ENCODE measurements at regions not wholly inside any gene's neighbourhood (a gene's known extent, or its start where the extent isn't known, plus 50 kb on each side); places are given as distances from the start of the nearest gene placed in this dataset.

- Histone ChIP-seq H3K9me3 (ENCODE audit: low read length) (no peaks in the 10 kb centered on the region), H3K4me1 (ENCODE audit: insufficient read depth, low read length, severe bottlenecking) (no peaks in the 10 kb centered on the region), H3K9me2 (ENCODE audit: low read depth, low read length) (no peaks in the 10 kb centered on the region), H3K27me3 (ENCODE audit: insufficient read depth, low read length) (no peaks in the 10 kb centered on the region), H3K79me2 (ENCODE audit: insufficient read depth, low read length) (no peaks in the 10 kb centered on the region), H3K4me2 (ENCODE audit: low read length) (no peak overlapping the region), H3K9ac (ENCODE audit: low read length) (no peak overlapping the region), H4K20me1 (ENCODE audit: insufficient read depth, low read length) (no peaks in the 10 kb centered on the region), H3K4me3 (ENCODE audit: low read depth, low read length, poor library complexity, severe bottlenecking) (no peak overlapping the region), H3F3A (ENCODE audit: insufficient read depth, low read length) (no peaks in the 10 kb centered on the region), H3K36me3 (ENCODE audit: insufficient read depth, low read length) (no peaks in the 10 kb centered on the region), H2AFZ (ENCODE audit: low read length) (no peak overlapping the region), H3K27ac (ENCODE audit: low read depth, low read length, poor library complexity, severe bottlenecking) (no peak overlapping the region)
- TF ChIP-seq, protein P1, sequence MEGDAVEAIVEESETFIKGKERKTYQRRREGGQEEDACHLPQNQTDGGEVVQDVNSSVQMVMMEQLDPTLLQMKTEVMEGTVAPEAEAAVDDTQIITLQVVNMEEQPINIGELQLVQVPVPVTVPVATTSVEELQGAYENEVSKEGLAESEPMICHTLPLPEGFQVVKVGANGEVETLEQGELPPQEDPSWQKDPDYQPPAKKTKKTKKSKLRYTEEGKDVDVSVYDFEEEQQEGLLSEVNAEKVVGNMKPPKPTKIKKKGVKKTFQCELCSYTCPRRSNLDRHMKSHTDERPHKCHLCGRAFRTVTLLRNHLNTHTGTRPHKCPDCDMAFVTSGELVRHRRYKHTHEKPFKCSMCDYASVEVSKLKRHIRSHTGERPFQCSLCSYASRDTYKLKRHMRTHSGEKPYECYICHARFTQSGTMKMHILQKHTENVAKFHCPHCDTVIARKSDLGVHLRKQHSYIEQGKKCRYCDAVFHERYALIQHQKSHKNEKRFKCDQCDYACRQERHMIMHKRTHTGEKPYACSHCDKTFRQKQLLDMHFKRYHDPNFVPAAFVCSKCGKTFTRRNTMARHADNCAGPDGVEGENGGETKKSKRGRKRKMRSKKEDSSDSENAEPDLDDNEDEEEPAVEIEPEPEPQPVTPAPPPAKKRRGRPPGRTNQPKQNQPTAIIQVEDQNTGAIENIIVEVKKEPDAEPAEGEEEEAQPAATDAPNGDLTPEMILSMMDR (IDR thresholded peaks at IDR 0.05; ENCODE audit: low read length): no peak
- no peak for TF ChIP-seq EZH2 (IDR thresholded peaks at IDR 0.05; ENCODE audit: borderline replicate concordance, low read length)
These were observed 229.7 kb downstream of the C1orf94 start for GRCh38 chr1:34406377-34406776.

DNA sequence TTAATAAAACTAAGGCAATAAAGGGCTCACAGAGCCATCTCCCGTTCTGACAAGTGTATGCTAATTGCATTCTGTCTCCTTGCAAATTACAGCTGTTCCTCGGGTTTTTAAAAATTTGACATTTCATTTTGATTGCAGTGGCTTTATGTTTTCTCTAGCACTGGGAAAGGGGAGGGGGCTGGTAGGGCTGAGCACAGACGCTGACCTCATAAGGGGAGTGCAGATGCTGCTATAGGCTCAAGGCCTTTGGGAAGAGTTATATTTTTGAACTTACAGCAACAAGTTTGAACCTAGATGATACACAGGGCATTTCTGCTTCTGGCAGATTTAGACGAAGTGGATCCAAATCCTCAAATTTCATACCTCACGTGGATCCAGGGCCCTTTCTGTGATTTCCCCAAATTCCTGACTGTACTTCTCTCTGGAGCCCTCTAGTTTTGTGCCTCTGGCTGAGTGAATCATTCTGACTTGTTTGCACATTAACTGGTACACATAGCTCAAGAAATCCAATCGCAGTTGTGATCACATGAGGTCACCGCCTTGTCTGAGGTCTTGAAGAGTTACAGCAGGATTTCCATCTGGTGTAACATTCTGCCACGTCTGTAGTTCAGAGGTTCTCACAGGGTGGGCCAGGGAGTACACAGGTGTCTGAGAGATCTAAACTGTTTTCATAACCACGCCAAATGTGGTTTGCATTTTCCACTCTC lies 230.3 kb downstream of the C1orf94 start:
- no peaks in the 10 kb centered on the region for H3K4me1 ChIP-seq (ENCODE audit: insufficient read depth, low read length, severe bottlenecking)
- H3K9me2 ChIP-seq (ENCODE audit: low read depth, low read length): no peaks in the 10 kb centered on the region
- H2AFZ ChIP-seq (ENCODE audit: low read length): no peak overlapping the region
- no peaks in the 10 kb centered on the region for H3K36me3 ChIP-seq (ENCODE audit: insufficient read depth, low read length)
- H3K27ac ChIP-seq (ENCODE audit: low read depth, low read length, poor library complexity, severe bottlenecking): no peak overlapping the region
- H3K4me3 ChIP-seq (ENCODE audit: low read depth, low read length, poor library complexity, severe bottlenecking): no peak overlapping the region
- H3F3A ChIP-seq (ENCODE audit: insufficient read depth, low read length): no peaks in the 10 kb centered on the region
- H3K9ac ChIP-seq (ENCODE audit: low read length): no peak overlapping the region
- no peaks in the 10 kb centered on the region for H3K27me3 ChIP-seq (ENCODE audit: insufficient read depth, low read length)
- H3K79me2 ChIP-seq (ENCODE audit: insufficient read depth, low read length): no peaks in the 10 kb centered on the region
- H3K9me3 ChIP-seq (ENCODE audit: low read length): no peaks in the 10 kb centered on the region
- no peak overlapping the region for H3K4me2 ChIP-seq (ENCODE audit: low read length)
- no peak for TF ChIP-seq EZH2 (IDR thresholded peaks at IDR 0.05; ENCODE audit: borderline replicate concordance, low read length)
- TF ChIP-seq, protein P1 (IDR thresholded peaks at IDR 0.05; ENCODE audit: low read length): no peak
- H4K20me1 ChIP-seq (ENCODE audit: insufficient read depth, low read length): no peaks in the 10 kb centered on the region

DNA sequence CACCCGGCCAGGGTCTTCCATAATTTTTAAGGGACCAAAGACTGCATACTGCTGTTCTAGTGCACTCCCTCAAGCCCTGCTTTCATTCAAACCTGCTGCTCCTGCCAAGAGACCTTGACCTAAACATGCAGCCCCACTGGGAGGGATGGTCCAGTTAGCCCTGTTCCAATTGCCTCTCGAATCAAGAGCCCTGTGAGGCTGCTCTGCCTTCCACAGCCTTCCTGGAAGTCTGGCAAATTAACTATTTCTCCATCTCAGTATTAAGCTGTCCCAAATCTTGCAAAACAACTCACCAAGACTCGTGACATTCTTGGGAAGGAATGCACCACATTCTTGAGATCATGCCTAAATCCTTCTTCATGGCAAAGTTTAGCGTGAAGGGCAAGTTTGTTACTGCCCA lies 231.3 kb downstream of the C1orf94 start:
- H3F3A ChIP-seq (ENCODE audit: insufficient read depth, low read length): no peaks in the 10 kb centered on the region
- TF ChIP-seq, protein P1 (IDR thresholded peaks at IDR 0.05; ENCODE audit: low read length): no peak
- TF ChIP-seq EZH2 (IDR thresholded peaks at IDR 0.05; ENCODE audit: borderline replicate concordance, low read length): no peak
- no peaks in the 10 kb centered on the region for H4K20me1 ChIP-seq (ENCODE audit: insufficient read depth, low read length)
- H3K27ac ChIP-seq (ENCODE audit: low read depth, low read length, poor library complexity, severe bottlenecking): no peak overlapping the region
- no peak overlapping the region for H2AFZ ChIP-seq (ENCODE audit: low read length)
- H3K9me3 ChIP-seq (ENCODE audit: low read length): no peaks in the 10 kb centered on the region
- no peak overlapping the region for H3K9ac ChIP-seq (ENCODE audit: low read length)
- H3K4me3 ChIP-seq (ENCODE audit: low read depth, low read length, poor library complexity, severe bottlenecking): no peak overlapping the region
- no peaks in the 10 kb centered on the region for H3K79me2 ChIP-seq (ENCODE audit: insufficient read depth, low read length)
- no peak overlapping the region for H3K4me2 ChIP-seq (ENCODE audit: low read length)
- H3K36me3 ChIP-seq (ENCODE audit: insufficient read depth, low read length): no peaks in the 10 kb centered on the region
- no peaks in the 10 kb centered on the region for H3K27me3 ChIP-seq (ENCODE audit: insufficient read depth, low read length)
- H3K9me2 ChIP-seq (ENCODE audit: low read depth, low read length): no peaks in the 10 kb centered on the region
- no peaks in the 10 kb centered on the region for H3K4me1 ChIP-seq (ENCODE audit: insufficient read depth, low read length, severe bottlenecking)
